ENCODE measurements at regions not wholly inside any gene's neighbourhood (a gene's known extent, or its start where the extent isn't known, plus 50 kb on each side); places are given as distances from the start of the nearest gene placed in this dataset.

GRCh38 chr11:80261776-80262175 is 820.9 kb upstream of the TENM4 start:
- TF ChIP-seq, protein P1, sequence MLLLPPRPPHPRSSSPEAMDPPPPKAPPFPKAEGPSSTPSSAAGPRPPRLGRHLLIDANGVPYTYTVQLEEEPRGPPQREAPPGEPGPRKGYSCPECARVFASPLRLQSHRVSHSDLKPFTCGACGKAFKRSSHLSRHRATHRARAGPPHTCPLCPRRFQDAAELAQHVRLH (CRISPR knock-in tag; IDR thresholded peaks at IDR 0.05; ENCODE audit: borderline replicate concordance, low read depth), result no peak
- TF ChIP-seq ZBTB1 (CRISPR knock-in tag; IDR thresholded peaks at IDR 0.05; ENCODE audit: borderline replicate concordance) (no peak), ZNF335 (CRISPR knock-in tag; IDR thresholded peaks at IDR 0.05) (no peak), SETDB1 (CRISPR knock-in tag; IDR thresholded peaks at IDR 0.05; ENCODE audit: borderline replicate concordance) (no peak), ZNF224 (CRISPR knock-in tag; IDR thresholded peaks at IDR 0.05) (no peak), GPBP1L1 (CRISPR knock-in tag; IDR thresholded peaks at IDR 0.05) (no peak), PATZ1 (CRISPR knock-in tag; IDR thresholded peaks at IDR 0.05) (no peak), POLR2A (IDR thresholded peaks at IDR 0.05; ENCODE audit: insufficient read depth in 1 of 2, low read depth in 2 of 2, low read length in 2 of 2) (no peak), IRF9 (CRISPR knock-in tag; IDR thresholded peaks at IDR 0.05; ENCODE audit: borderline replicate concordance) (no peak)
- TF ChIP-seq, protein P2, sequence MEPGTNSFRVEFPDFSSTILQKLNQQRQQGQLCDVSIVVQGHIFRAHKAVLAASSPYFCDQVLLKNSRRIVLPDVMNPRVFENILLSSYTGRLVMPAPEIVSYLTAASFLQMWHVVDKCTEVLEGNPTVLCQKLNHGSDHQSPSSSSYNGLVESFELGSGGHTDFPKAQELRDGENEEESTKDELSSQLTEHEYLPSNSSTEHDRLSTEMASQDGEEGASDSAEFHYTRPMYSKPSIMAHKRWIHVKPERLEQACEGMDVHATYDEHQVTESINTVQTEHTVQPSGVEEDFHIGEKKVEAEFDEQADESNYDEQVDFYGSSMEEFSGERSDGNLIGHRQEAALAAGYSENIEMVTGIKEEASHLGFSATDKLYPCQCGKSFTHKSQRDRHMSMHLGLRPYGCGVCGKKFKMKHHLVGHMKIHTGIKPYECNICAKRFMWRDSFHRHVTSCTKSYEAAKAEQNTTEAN (CRISPR knock-in tag; conservative IDR thresholded peaks at IDR 0.05), result no peak
- TF ChIP-seq, protein P3, sequence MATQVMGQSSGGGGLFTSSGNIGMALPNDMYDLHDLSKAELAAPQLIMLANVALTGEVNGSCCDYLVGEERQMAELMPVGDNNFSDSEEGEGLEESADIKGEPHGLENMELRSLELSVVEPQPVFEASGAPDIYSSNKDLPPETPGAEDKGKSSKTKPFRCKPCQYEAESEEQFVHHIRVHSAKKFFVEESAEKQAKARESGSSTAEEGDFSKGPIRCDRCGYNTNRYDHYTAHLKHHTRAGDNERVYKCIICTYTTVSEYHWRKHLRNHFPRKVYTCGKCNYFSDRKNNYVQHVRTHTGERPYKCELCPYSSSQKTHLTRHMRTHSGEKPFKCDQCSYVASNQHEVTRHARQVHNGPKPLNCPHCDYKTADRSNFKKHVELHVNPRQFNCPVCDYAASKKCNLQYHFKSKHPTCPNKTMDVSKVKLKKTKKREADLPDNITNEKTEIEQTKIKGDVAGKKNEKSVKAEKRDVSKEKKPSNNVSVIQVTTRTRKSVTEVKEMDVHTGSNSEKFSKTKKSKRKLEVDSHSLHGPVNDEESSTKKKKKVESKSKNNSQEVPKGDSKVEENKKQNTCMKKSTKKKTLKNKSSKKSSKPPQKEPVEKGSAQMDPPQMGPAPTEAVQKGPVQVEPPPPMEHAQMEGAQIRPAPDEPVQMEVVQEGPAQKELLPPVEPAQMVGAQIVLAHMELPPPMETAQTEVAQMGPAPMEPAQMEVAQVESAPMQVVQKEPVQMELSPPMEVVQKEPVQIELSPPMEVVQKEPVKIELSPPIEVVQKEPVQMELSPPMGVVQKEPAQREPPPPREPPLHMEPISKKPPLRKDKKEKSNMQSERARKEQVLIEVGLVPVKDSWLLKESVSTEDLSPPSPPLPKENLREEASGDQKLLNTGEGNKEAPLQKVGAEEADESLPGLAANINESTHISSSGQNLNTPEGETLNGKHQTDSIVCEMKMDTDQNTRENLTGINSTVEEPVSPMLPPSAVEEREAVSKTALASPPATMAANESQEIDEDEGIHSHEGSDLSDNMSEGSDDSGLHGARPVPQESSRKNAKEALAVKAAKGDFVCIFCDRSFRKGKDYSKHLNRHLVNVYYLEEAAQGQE (IDR thresholded peaks at IDR 0.05; ENCODE audit: borderline replicate concordance in 1 of 2, low read depth in 1 of 2, low read length in 2 of 2), result no peak
- TF ChIP-seq, protein P4, sequence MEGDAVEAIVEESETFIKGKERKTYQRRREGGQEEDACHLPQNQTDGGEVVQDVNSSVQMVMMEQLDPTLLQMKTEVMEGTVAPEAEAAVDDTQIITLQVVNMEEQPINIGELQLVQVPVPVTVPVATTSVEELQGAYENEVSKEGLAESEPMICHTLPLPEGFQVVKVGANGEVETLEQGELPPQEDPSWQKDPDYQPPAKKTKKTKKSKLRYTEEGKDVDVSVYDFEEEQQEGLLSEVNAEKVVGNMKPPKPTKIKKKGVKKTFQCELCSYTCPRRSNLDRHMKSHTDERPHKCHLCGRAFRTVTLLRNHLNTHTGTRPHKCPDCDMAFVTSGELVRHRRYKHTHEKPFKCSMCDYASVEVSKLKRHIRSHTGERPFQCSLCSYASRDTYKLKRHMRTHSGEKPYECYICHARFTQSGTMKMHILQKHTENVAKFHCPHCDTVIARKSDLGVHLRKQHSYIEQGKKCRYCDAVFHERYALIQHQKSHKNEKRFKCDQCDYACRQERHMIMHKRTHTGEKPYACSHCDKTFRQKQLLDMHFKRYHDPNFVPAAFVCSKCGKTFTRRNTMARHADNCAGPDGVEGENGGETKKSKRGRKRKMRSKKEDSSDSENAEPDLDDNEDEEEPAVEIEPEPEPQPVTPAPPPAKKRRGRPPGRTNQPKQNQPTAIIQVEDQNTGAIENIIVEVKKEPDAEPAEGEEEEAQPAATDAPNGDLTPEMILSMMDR (CRISPR knock-in tag; IDR thresholded peaks at IDR 0.05), result no peak
- TF ChIP-seq, protein P5, sequence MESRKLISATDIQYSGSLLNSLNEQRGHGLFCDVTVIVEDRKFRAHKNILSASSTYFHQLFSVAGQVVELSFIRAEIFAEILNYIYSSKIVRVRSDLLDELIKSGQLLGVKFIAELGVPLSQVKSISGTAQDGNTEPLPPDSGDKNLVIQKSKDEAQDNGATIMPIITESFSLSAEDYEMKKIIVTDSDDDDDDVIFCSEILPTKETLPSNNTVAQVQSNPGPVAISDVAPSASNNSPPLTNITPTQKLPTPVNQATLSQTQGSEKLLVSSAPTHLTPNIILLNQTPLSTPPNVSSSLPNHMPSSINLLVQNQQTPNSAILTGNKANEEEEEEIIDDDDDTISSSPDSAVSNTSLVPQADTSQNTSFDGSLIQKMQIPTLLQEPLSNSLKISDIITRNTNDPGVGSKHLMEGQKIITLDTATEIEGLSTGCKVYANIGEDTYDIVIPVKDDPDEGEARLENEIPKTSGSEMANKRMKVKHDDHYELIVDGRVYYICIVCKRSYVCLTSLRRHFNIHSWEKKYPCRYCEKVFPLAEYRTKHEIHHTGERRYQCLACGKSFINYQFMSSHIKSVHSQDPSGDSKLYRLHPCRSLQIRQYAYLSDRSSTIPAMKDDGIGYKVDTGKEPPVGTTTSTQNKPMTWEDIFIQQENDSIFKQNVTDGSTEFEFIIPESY (CRISPR knock-in tag; IDR thresholded peaks at IDR 0.05), result no peak
- TF ChIP-seq, protein P6, sequence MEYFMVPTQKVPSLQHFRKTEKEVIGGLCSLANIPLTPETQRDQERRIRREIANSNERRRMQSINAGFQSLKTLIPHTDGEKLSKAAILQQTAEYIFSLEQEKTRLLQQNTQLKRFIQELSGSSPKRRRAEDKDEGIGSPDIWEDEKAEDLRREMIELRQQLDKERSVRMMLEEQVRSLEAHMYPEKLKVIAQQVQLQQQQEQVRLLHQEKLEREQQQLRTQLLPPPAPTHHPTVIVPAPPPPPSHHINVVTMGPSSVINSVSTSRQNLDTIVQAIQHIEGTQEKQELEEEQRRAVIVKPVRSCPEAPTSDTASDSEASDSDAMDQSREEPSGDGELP (IDR thresholded peaks at IDR 0.05; ENCODE audit: borderline replicate concordance, low read depth), result no peak
